Endothelial cell of umbilical vein (primary cell): ENCODE measurements at regions not wholly inside any gene's neighbourhood (a gene's known extent, or its start where the extent isn't known, plus 50 kb on each side); places are given as distances from the start of the nearest gene placed in this dataset.

Experiments used
- BruUV-seq: library from RNA; stranded (reverse); fragments of 400-500 nt; replicated peaks from 2 replicates; lab custom pipeline; 2021; lab: Mats Ljungman, UMichigan
- CTCF ChIA-PET: fragments of 300-600, 350-600 bp; sonication (Branson Sonifier 250); formaldehyde crosslinking; loops from one replicate; lab custom pipeline; 2021; ENCODE audit warnings: antibody characterized with exemption, inconsistent platforms; lab: Charles Lee
- POLR2A ChIA-PET: fragments of 300-600, 350-600 bp; sonication (Branson Sonifier 250); formaldehyde crosslinking; loops from one replicate; lab custom pipeline; 2021; ENCODE audit warnings: antibody characterized with exemption, inconsistent platforms; lab: Charles Lee
- DNase-seq: peaks from one replicate; pipeline ENCODE4 v3.0.0-alpha.2; 2011; ENCODE audit warnings: low read depth, low spot score
- FAIRE-seq: peaks from 2 replicates; lab custom pipeline; 2011; peaks lifted over from hg19 to GRCh38; lab: Jason Lieb, UNC
- H2AFZ ChIP-seq: 2 replicates; pipeline ENCODE4 v1.6.0; 2012; ENCODE audit warnings: low read depth, low read length, control low read depth, inconsistent platforms
- H3K27ac ChIP-seq: 2 replicates; pipeline ENCODE4 v1.5.1; 2011; ENCODE audit warnings: low read depth, mild to moderate bottlenecking, control low read depth, low read length, moderate library complexity; ENCODE audit not compliant: insufficient read depth
- H3K27me3 ChIP-seq, 2 experiments: 2 replicates each; pipeline versions ENCODE4 v1.6.0 to v1.6.1; 2011; ENCODE audit warnings: low read length in 2 of 2, mixed read lengths in 1 of 2; ENCODE audit not compliant: control insufficient read depth in 2 of 2, insufficient read depth in 2 of 2
- H3K36me3 ChIP-seq, 2 experiments: 2 replicates in 1 of 2; 3 replicates in 1 of 2; pipeline ENCODE4 v1.5.1; 2011; ENCODE audit warnings: low read length in 2 of 2, mild to moderate bottlenecking in 1 of 2, moderate library complexity in 1 of 2; ENCODE audit not compliant: control insufficient read depth in 2 of 2, insufficient read depth in 2 of 2; ENCODE audit errors: extremely low read depth in 1 of 2
- H3K4me1 ChIP-seq: 3 replicates; pipeline ENCODE4 v1.5.1; 2011; ENCODE audit warnings: mild to moderate bottlenecking, low read length; ENCODE audit not compliant: control insufficient read depth, insufficient read depth; ENCODE audit errors: extremely low read depth
- H3K4me2 ChIP-seq: 2 replicates; pipeline ENCODE4 v1.6.1; 2011; ENCODE audit warnings: low read length, control low read depth, mixed read lengths; ENCODE audit not compliant: insufficient read depth
- H3K4me3 ChIP-seq, 3 experiments: fragments of 200-600 bp in 1 of 3; sonication (generic), shearing (Covaris generic) in 1 of 3; replicated peaks in 1 of 3; 2 replicates each; pipeline ENCODE4 v1.5.1; 2011 to 2016; ENCODE audit warnings: control low read depth in 3 of 3, low read length in 3 of 3, mild to moderate bottlenecking in 2 of 3, inconsistent platforms in 1 of 3, low read depth in 1 of 3, moderate library complexity in 1 of 3; ENCODE audit not compliant: insufficient read depth in 1 of 3
- H3K79me2 ChIP-seq: 2 replicates; pipeline ENCODE4 v1.6.0; 2012; ENCODE audit warnings: low read length, inconsistent platforms; ENCODE audit not compliant: control insufficient read depth, insufficient read depth
- H3K9ac ChIP-seq: replicated peaks from 2 replicates; pipeline ENCODE3; 2011; ENCODE audit warnings: low read length, control low read depth; ENCODE audit not compliant: insufficient read depth; ENCODE audit errors: extremely low read depth
- H3K9me1 ChIP-seq: replicated peaks from 3 replicates; pipeline ENCODE4 v1.6.0; 2011; ENCODE audit warnings: mild to moderate bottlenecking, low read length; ENCODE audit not compliant: control insufficient read depth, insufficient read depth; ENCODE audit errors: extremely low read depth
- H3K9me3 ChIP-seq: replicated peaks from 2 replicates; pipeline ENCODE4 v1.5.1; 2012; ENCODE audit warnings: low read length, inconsistent platforms; ENCODE audit not compliant: control insufficient read depth, insufficient read depth
- H4K20me1 ChIP-seq: replicated peaks from 2 replicates; pipeline ENCODE3; 2011; ENCODE audit warnings: mild to moderate bottlenecking, low read length; ENCODE audit not compliant: control insufficient read depth, insufficient read depth; ENCODE audit errors: extremely low read depth
- EZH2 ChIP-seq: IDR thresholded peaks from 2 replicates; pipeline ENCODE4 v1.6.1; 2012; ENCODE audit warnings: borderline replicate concordance, low read depth, mild to moderate bottlenecking, moderate library complexity, low read length, inconsistent platforms; ENCODE audit not compliant: severe bottlenecking
- FOS ChIP-seq: IDR thresholded peaks from 2 replicates; pipeline ENCODE4 v1.6.1; 2011; ENCODE audit warnings: mild to moderate bottlenecking, low read length, moderate library complexity, borderline replicate concordance; ENCODE audit not compliant: insufficient read depth
- GATA2 ChIP-seq: IDR thresholded peaks from 2 replicates; pipeline ENCODE4 v1.7.0; 2011; ENCODE audit warnings: low read depth, mild to moderate bottlenecking, moderate library complexity, mixed read lengths, low read length; ENCODE audit not compliant: insufficient read length, insufficient read depth
- JUN ChIP-seq: IDR thresholded peaks from 2 replicates; pipeline ENCODE4 v1.6.1; 2011; ENCODE audit warnings: borderline replicate concordance, low read depth; ENCODE audit not compliant: insufficient read length, insufficient read depth
- MAX ChIP-seq: IDR thresholded peaks from 2 replicates; pipeline ENCODE4 v1.6.1; 2011; ENCODE audit not compliant: insufficient read depth, insufficient read length
- MYC ChIP-seq: IDR thresholded peaks from one replicate; pipeline ENCODE4 v1.6.1; 2011; ENCODE audit warnings: mild to moderate bottlenecking, low read depth, low read length
- POLR2A ChIP-seq: IDR thresholded peaks from 2 replicates; pipeline ENCODE4 v1.6.1; 2012; ENCODE audit warnings: low read depth, mild to moderate bottlenecking, control low read depth, low read length
- POLR2AphosphoS5 ChIP-seq: IDR thresholded peaks from 2 replicates; pipeline ENCODE4 v1.6.1; 2012; ENCODE audit warnings: low read depth, mild to moderate bottlenecking, control low read depth, low read length, moderate library complexity; ENCODE audit not compliant: insufficient read depth
- dilution Hi-C: fragments of 300-500 bp; cut with MboI; formaldehyde crosslinking; loops from one replicate; pipeline ENCODE4 v1.15.0; 2019; ENCODE audit warnings: low sequenced_read_pairs; ENCODE audit not compliant: extremely low pct_ligation_motif_present
- intact Hi-C: fragments of 100-400 bp; cut with micrococcal nuclease; formaldehyde crosslinking; loops from one replicate; pipeline ENCODE4 v1.10.0; 2022

- no peak for TF ChIP-seq FOS
- TF ChIP-seq EZH2 = no peak
- TF ChIP-seq GATA2 = no peak
- TF ChIP-seq MYC = no peak
- no peak for TF ChIP-seq POLR2AphosphoS5
- TF ChIP-seq POLR2A = no peak
- TF ChIP-seq MAX = no peak
- no peak for TF ChIP-seq JUN
- BruUV-seq = no TSS peak
- Histone ChIP-seq H3K36me3 (no peaks in the 10 kb centered on the region), H3K9me1 (no peaks in the 10 kb centered on the region), H3K4me3 (no peak overlapping the region), H3K4me2 (no peak overlapping the region), H3K9ac (no peak overlapping the region), H3K79me2 (no peaks in the 10 kb centered on the region), H2AFZ (no peak overlapping the region), H3K4me1 (no peaks in the 10 kb centered on the region), H3K27me3 (no peaks in the 10 kb centered on the region), H3K27ac (no peak overlapping the region), H3K9me3 (no peaks in the 10 kb centered on the region), H4K20me1 (no peaks in the 10 kb centered on the region)
- intact Hi-C loops (no loop called here), dilution Hi-C loops (no loop called here)
- CTCF ChIA-PET = no interaction called here
- POLR2A ChIA-PET = no interaction called here
- DNase-seq (no peak), FAIRE-seq (no peak)
Measured at GRCh38 chr18:54086863-54087262, 137.6 kb downstream of the MBD2 start.
